SK-N-SH (cell line): ENCODE measurements at regions not wholly inside any gene's neighbourhood (a gene's known extent, or its start where the extent isn't known, plus 50 kb on each side); places are given as distances from the start of the nearest gene placed in this dataset.

Source experiments
- CTCF ChIA-PET: fragments of 300-600, 350-600 bp; formaldehyde crosslinking; extraction: SDS; loops from one replicate; lab custom pipeline; 2021; lab: Yijun Ruan, JAX
- POLR2A ChIA-PET: fragments of 350-600 bp; sonication (Branson Sonifier 250); formaldehyde crosslinking; extraction: SDS; loops from one replicate; lab custom pipeline; 2020; ENCODE audit warnings: antibody characterized with exemption, inconsistent platforms; lab: Yijun Ruan, JAX
- DNase-seq: peaks from one replicate; pipeline ENCODE4 v3.0.0; 2012
- H2AFZ ChIP-seq: fragments of 200-600 bp; sonication (generic); 2 replicates; pipeline ENCODE4 v1.8.1; 2016; ENCODE audit warnings: antibody characterized with exemption, mild to moderate bottlenecking, low read depth
- H3F3A ChIP-seq: fragments of 200-600 bp; sonication (generic); replicated peaks from 2 replicates; pipeline ENCODE3; 2016; ENCODE audit warnings: antibody characterized with exemption, mild to moderate bottlenecking; ENCODE audit not compliant: insufficient read depth
- H3K27ac ChIP-seq, 2 experiments: fragments of 200-500 bp in 1 of 2; fragments of 200-600 bp in 1 of 2; sonication (Bioruptor generic) in 1 of 2; sonication (generic), shearing (Covaris generic) in 1 of 2; 2 replicates each; pipeline versions ENCODE4 v1.5.1 to v1.6.1; 2014 to 2016; ENCODE audit warnings: low read depth in 2 of 2, inconsistent platforms in 1 of 2, low read length in 1 of 2, mild to moderate bottlenecking in 1 of 2, mixed read lengths in 1 of 2
- H3K27me3 ChIP-seq: fragments of 200-600 bp; sonication (generic), shearing (Covaris generic); 2 replicates; pipeline ENCODE4 v1.6.1; 2016; ENCODE audit warnings: mixed run types; ENCODE audit not compliant: insufficient read depth
- H3K36me3 ChIP-seq, 2 experiments: fragments of 200-500 bp in 1 of 2; fragments of 200-600 bp in 1 of 2; sonication (Bioruptor generic) in 1 of 2; sonication (generic) in 1 of 2; replicated peaks in 1 of 2; 2 replicates each; pipeline versions ENCODE3 to v1.5.1; 2014 to 2016; ENCODE audit warnings: low read length in 1 of 2, mild to moderate bottlenecking in 1 of 2; ENCODE audit not compliant: insufficient read depth in 2 of 2, control insufficient read depth in 1 of 2
- H3K4me1 ChIP-seq, 2 experiments: fragments of 200-500 bp in 1 of 2; fragments of 200-600 bp in 1 of 2; sonication (Bioruptor generic) in 1 of 2; sonication (generic), shearing (Covaris generic) in 1 of 2; 2 replicates each; pipeline versions ENCODE4 v1.5.1 to v1.6.1; 2014 to 2016; ENCODE audit warnings: low read depth in 1 of 2, low read length in 1 of 2, mixed run types in 1 of 2; ENCODE audit not compliant: insufficient read depth in 2 of 2, control insufficient read depth in 1 of 2
- H3K4me2 ChIP-seq: fragments of 200-600 bp; sonication (generic), shearing (Covaris generic); 2 replicates; pipeline ENCODE4 v1.6.1; 2017; ENCODE audit warnings: mixed run types
- H3K4me3 ChIP-seq, 2 experiments: fragments of 200-500 bp in 1 of 2; fragments of 200-600 bp in 1 of 2; sonication (Bioruptor generic) in 1 of 2; sonication (generic), shearing (Covaris generic) in 1 of 2; 2 replicates each; pipeline versions ENCODE4 v1.5.1 to v1.8.1; 2014 to 2016; ENCODE audit warnings: low read depth in 2 of 2, inconsistent platforms in 1 of 2, low read length in 1 of 2, mild to moderate bottlenecking in 1 of 2, mixed read lengths in 1 of 2, moderate library complexity in 1 of 2
- H3K79me2 ChIP-seq: fragments of 200-600 bp; sonication (generic); 2 replicates; pipeline ENCODE4 v1.8.1; 2017; ENCODE audit warnings: mild to moderate bottlenecking; ENCODE audit not compliant: insufficient read depth
- H3K9ac ChIP-seq: fragments of 200-600 bp; sonication (generic); 2 replicates; pipeline ENCODE4 v1.6.1; 2017; ENCODE audit warnings: mixed run types
- H3K9me2 ChIP-seq: fragments of 200-600 bp; sonication (generic); 2 replicates; pipeline ENCODE4 v1.6.1; 2017; ENCODE audit warnings: mixed run types
- H3K9me3 ChIP-seq: fragments of 200-600 bp; sonication (generic); 2 replicates; pipeline ENCODE4 v1.6.1; 2017; ENCODE audit warnings: mixed run types, mild to moderate bottlenecking, moderate library complexity
- H4K20me1 ChIP-seq: fragments of 200-600 bp; sonication (generic); 2 replicates; pipeline ENCODE4 v1.6.1; 2017; ENCODE audit warnings: mild to moderate bottlenecking, mixed run types; ENCODE audit not compliant: insufficient read depth
- ELF1 ChIP-seq: IDR thresholded peaks from 2 replicates; pipeline ENCODE4 v1.4.0; 2012
- EZH2phosphoT487 ChIP-seq: fragments of 200-600 bp; sonication (generic); IDR thresholded peaks from 2 replicates; pipeline ENCODE4 v1.6.1; 2017; ENCODE audit warnings: low read depth, mixed run types, mild to moderate bottlenecking, antibody characterized with exemption, moderate library complexity, borderline replicate concordance
- FOSL2 ChIP-seq: IDR thresholded peaks from 2 replicates; pipeline ENCODE4 v1.4.0; 2012; ENCODE audit warnings: low read depth, mild to moderate bottlenecking, moderate library complexity, borderline replicate concordance
- FOXJ3 ChIP-seq: sonication (generic); formaldehyde crosslinking; IDR thresholded peaks from 2 replicates; pipeline ENCODE4 v1.5.1; 2020; ENCODE audit warnings: mild to moderate bottlenecking, missing genetic modification reagents
- FOXM1 ChIP-seq: IDR thresholded peaks from 2 replicates; pipeline ENCODE4 v1.4.0; 2012; ENCODE audit warnings: low read depth, mild to moderate bottlenecking
- GABPA ChIP-seq: IDR thresholded peaks from 2 replicates; pipeline ENCODE4 v1.4.0; 2012; ENCODE audit warnings: low read depth, mild to moderate bottlenecking
- JUND ChIP-seq: IDR thresholded peaks from 2 replicates; pipeline ENCODE4 v1.4.0; 2012
- MXI1 ChIP-seq: IDR thresholded peaks from 2 replicates; pipeline ENCODE4 v1.6.1; 2012; ENCODE audit warnings: mild to moderate bottlenecking, low read depth, low read length, improper control_type of control experiment
- RAD21 ChIP-seq: IDR thresholded peaks from 2 replicates; pipeline ENCODE4 v1.6.1; 2012; ENCODE audit warnings: mild to moderate bottlenecking, low read length
- RXRA ChIP-seq: IDR thresholded peaks from 2 replicates; pipeline ENCODE4 v1.4.0; 2012; ENCODE audit warnings: low read depth, mild to moderate bottlenecking, borderline replicate concordance
- SMC3 ChIP-seq: IDR thresholded peaks from 2 replicates; pipeline ENCODE4 v1.6.1; 2012; ENCODE audit warnings: low read depth, low read length, improper control_type of control experiment
- TAF1 ChIP-seq: IDR thresholded peaks from 2 replicates; pipeline ENCODE4 v1.6.1; 2012; ENCODE audit warnings: low read depth, mild to moderate bottlenecking, low read length, moderate library complexity, borderline replicate concordance
- TEAD4 ChIP-seq: IDR thresholded peaks from 2 replicates; pipeline ENCODE4 v1.4.0; 2012; ENCODE audit warnings: mild to moderate bottlenecking, borderline replicate concordance; ENCODE audit not compliant: insufficient read depth
- ZBTB33 ChIP-seq: IDR thresholded peaks from 2 replicates; pipeline ENCODE4 v1.4.0; 2012; ENCODE audit warnings: low read depth, borderline replicate concordance
- WGBS: methylation state at CpG from one replicate; pipeline ENCODE4 v1.1.6; 2017; ENCODE audit warnings: low lambda C conversion rate; 5-methylcytosine and 5-hydroxymethylcytosine counted together
- TF ChIP-seq, protein P1 (sequence below): IDR thresholded peaks from 2 replicates; pipeline ENCODE4 v1.6.1; 2012; ENCODE audit warnings: mild to moderate bottlenecking, low read depth, low read length, moderate library complexity

DNA sequence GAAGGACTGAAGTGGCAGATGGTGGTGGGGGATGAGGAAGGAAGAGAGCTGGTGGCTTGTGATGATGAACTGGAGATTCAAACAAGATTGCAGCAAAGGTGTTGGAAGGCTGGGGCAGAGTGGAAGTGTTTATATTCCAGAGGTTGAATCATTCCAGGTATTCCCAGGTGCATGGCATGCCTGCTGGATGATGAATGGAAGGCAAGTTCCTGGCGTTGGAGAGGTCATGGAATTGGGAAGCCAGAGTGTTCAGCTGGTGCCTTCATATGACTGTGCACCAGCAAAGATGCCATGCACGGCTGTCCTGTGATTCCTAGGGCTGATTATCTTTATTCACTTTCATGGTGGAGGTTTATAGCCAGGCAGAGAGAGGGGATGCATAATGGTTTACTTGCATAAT, 135.8 kb upstream of the PUDP start:
- Histone ChIP-seq H3F3A (no peaks in the 10 kb centered on the region), H3K4me1 (no peaks in the 10 kb centered on the region), H3K4me3 (no peak overlapping the region), H3K9me3 (no peaks in the 10 kb centered on the region), H3K27me3 (no peaks in the 10 kb centered on the region), H3K79me2 (no peaks in the 10 kb centered on the region), H3K4me2 (no peak overlapping the region), H3K36me3 (no peaks in the 10 kb centered on the region), H3K9me2 (no peaks in the 10 kb centered on the region), H3K9ac (no peak overlapping the region), H2AFZ (no peak overlapping the region), H3K27ac (no peak overlapping the region), H4K20me1 (no peaks in the 10 kb centered on the region)
- no peak for DNase-seq
- TF ChIP-seq ELF1 (no peak), MXI1 (no peak), RXRA (no peak), TAF1 (no peak), FOXM1 (no peak), TEAD4 (no peak), FOXJ3 (CRISPR knock-in tag) (no peak), ZBTB33 (no peak), FOSL2 (no peak), GABPA (no peak), EZH2phosphoT487 (no peak), JUND (no peak), SMC3 (no peak), RAD21 (no peak)
- TF ChIP-seq, protein P1, sequence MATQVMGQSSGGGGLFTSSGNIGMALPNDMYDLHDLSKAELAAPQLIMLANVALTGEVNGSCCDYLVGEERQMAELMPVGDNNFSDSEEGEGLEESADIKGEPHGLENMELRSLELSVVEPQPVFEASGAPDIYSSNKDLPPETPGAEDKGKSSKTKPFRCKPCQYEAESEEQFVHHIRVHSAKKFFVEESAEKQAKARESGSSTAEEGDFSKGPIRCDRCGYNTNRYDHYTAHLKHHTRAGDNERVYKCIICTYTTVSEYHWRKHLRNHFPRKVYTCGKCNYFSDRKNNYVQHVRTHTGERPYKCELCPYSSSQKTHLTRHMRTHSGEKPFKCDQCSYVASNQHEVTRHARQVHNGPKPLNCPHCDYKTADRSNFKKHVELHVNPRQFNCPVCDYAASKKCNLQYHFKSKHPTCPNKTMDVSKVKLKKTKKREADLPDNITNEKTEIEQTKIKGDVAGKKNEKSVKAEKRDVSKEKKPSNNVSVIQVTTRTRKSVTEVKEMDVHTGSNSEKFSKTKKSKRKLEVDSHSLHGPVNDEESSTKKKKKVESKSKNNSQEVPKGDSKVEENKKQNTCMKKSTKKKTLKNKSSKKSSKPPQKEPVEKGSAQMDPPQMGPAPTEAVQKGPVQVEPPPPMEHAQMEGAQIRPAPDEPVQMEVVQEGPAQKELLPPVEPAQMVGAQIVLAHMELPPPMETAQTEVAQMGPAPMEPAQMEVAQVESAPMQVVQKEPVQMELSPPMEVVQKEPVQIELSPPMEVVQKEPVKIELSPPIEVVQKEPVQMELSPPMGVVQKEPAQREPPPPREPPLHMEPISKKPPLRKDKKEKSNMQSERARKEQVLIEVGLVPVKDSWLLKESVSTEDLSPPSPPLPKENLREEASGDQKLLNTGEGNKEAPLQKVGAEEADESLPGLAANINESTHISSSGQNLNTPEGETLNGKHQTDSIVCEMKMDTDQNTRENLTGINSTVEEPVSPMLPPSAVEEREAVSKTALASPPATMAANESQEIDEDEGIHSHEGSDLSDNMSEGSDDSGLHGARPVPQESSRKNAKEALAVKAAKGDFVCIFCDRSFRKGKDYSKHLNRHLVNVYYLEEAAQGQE: no peak
- ChIA-PET CTCF (no interaction called here), POLR2A (no interaction called here)
- WGBS: 17% methylated on average over 2 of the region's 2 CpGs
